T-helper 2 cell treated with Interferon-gamma antibody and Interleukin-4, amounts not matched to agents 5 μg/mL and 100 μg/mL, for 36 hours (primary cell): ENCODE measurements at regions not wholly inside any gene's neighbourhood (a gene's known extent, or its start where the extent isn't known, plus 50 kb on each side); places are given as distances from the start of the nearest gene placed in this dataset.
"Not testable (repeated sequence)": the region's sequence is repeated elsewhere in the genome, so short reads cannot be mapped to it uniquely, and the experiment has no call there.

ENCODE experiments used
- DNase-seq: peaks from one replicate; pipeline ENCODE4 v3.0.0; 2021; ENCODE audit warnings: low spot score
- H3K27ac Mint-ChIP-seq: one replicate; pipeline ENCODE4 v1.8.0; 2021; ENCODE audit warnings: mild to moderate bottlenecking, mixed read lengths
- H3K27me3 Mint-ChIP-seq: one replicate; pipeline ENCODE4 v1.8.0; 2021; ENCODE audit warnings: low read depth, mixed read lengths
- H3K36me3 Mint-ChIP-seq: one replicate; pipeline ENCODE4 v1.8.0; 2021; ENCODE audit warnings: low read depth, mixed read lengths
- H3K4me1 Mint-ChIP-seq: one replicate; pipeline ENCODE4 v1.8.0; 2021; ENCODE audit warnings: low read depth, mixed read lengths
- H3K4me3 Mint-ChIP-seq: one replicate; pipeline ENCODE4 v1.8.0; 2022; ENCODE audit warnings: mild to moderate bottlenecking, moderate library complexity, mixed read lengths
- H3K9me3 Mint-ChIP-seq: one replicate; pipeline ENCODE4 v1.8.0; 2021; ENCODE audit warnings: mixed read lengths

DNA sequence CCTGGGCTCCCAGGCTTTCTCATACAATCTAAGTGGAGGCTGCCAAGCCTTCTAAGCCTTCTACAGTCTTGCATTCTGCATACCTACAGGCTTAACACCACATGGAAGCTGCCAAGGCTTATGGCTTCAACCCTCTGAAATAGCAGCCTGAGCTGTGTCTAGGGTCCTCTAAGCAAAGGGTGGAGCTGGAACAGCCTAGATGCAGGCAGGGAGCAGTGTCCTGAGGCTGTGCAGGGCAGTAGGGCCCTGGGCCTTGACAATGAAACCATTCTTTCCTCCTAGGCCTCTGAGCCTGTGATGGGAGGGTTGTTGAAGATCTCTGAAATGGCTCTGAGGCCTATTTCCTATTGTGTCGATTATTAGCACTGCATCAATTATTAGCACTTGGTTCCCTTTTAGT is 150.9 kb upstream of the GRK3 start:
- Mint-ChIP-seq H3K4me1 (peaks cover 16% of the 10 kb centered on the region), H3K9me3 (no peaks in the 10 kb centered on the region), H3K27me3 (peaks cover 32% of the 10 kb centered on the region), H3K27ac (no peak overlapping the region), H3K36me3 (no peaks in the 10 kb centered on the region), H3K4me3 (no peak overlapping the region)
- DNase-seq, result no peak

GRCh38 chr22:25415731-25416130 is 148.7 kb upstream of the GRK3 start:
- Mint-ChIP-seq H3K4me1 (peaks cover 30% of the 10 kb centered on the region), H3K27me3 (peaks cover 50% of the 10 kb centered on the region)
- not testable (repeated sequence) for H3K36me3 Mint-ChIP-seq, DNase-seq, H3K9me3 Mint-ChIP-seq, H3K4me3 Mint-ChIP-seq, H3K27ac Mint-ChIP-seq

GRCh38 chr22:25417826-25418225 is 146.6 kb upstream of the GRK3 start:
- Mint-ChIP-seq H3K27me3 (peaks cover 64% of the 10 kb centered on the region), H3K4me1 (peaks cover 32% of the 10 kb centered on the region), H3K4me3 (peak overlapping the region; percentile 15)
- H3K36me3 Mint-ChIP-seq, H3K27ac Mint-ChIP-seq, DNase-seq, H3K9me3 Mint-ChIP-seq: not testable (repeated sequence)

DNA sequence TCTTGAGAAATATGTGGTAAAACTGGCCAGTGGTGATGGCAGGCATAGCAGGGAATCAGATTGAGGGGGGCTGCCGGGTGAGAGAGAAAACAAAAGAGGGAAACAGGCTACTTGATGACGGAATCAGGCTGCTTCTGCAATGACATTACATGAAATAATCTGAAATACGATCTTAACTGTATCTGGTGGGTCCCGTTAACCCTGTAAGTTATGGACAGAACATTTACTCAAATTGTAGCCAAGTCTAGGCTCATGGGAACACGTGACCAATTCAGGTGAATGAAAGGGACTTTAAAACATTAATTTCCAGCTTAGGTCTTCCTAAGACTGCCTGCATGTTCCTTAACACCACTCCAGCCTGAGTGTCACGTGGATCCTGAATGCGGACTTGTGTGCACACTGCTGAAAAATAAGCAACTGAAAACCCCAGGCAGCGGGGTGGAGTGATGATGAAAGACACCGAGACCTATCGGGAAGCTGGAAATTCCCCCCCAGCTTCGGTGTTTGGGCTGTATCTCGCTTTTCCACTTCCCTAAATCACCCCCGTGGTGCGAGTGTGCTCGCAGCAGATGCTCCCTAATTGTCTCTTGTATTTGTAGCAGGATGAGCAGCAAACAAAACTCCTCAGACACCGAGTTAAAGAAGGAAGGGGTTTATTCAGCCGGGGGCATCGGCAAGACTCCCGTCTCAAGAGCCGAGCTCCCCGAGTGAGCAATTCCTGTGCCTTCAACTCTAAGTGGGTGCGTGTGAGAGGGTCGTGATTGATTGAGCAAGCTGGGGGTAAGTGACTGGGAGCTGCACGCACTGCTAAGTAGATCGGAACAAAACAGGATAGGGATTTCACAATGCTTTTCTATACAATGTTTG is 145.0 kb upstream of the GRK3 start:
- peaks cover 76% of the 10 kb centered on the region for H3K27me3 Mint-ChIP-seq

GRCh38 chr22:25420114-25420441 is 144.4 kb upstream of the GRK3 start:
- peak overlapping the region; percentile 72 for H3K4me3 Mint-ChIP-seq
- H3K27me3 Mint-ChIP-seq, result peaks cover 75% of the 10 kb centered on the region
- H3K9me3 Mint-ChIP-seq, DNase-seq, H3K36me3 Mint-ChIP-seq, H3K27ac Mint-ChIP-seq: not testable (repeated sequence)
- peaks cover 32% of the 10 kb centered on the region for H3K4me1 Mint-ChIP-seq

More for the DNA sequence above, 145.0 kb upstream of the GRK3 start:
- H3K27ac Mint-ChIP-seq, result no peak overlapping the region
- no peak for DNase-seq
- no peaks in the 10 kb centered on the region for H3K9me3 Mint-ChIP-seq
- no peaks in the 10 kb centered on the region for H3K36me3 Mint-ChIP-seq
- peaks cover 32% of the 10 kb centered on the region for H3K4me1 Mint-ChIP-seq
- H3K4me3 Mint-ChIP-seq, result peak overlapping the region; percentile 72

- Mint-ChIP-seq H3K4me1 (peaks cover 28% of the 10 kb centered on the region), H3K4me3 (peak overlapping the region; percentile 72), H3K36me3 (no peaks in the 10 kb centered on the region), H3K27ac (no peak overlapping the region), H3K27me3 (peaks cover 71% of the 10 kb centered on the region), H3K9me3 (no peaks in the 10 kb centered on the region)
- no peak for DNase-seq
Observed at GRCh38 chr22:25420471-25420924, 144.0 kb upstream of the GRK3 start.

DNA sequence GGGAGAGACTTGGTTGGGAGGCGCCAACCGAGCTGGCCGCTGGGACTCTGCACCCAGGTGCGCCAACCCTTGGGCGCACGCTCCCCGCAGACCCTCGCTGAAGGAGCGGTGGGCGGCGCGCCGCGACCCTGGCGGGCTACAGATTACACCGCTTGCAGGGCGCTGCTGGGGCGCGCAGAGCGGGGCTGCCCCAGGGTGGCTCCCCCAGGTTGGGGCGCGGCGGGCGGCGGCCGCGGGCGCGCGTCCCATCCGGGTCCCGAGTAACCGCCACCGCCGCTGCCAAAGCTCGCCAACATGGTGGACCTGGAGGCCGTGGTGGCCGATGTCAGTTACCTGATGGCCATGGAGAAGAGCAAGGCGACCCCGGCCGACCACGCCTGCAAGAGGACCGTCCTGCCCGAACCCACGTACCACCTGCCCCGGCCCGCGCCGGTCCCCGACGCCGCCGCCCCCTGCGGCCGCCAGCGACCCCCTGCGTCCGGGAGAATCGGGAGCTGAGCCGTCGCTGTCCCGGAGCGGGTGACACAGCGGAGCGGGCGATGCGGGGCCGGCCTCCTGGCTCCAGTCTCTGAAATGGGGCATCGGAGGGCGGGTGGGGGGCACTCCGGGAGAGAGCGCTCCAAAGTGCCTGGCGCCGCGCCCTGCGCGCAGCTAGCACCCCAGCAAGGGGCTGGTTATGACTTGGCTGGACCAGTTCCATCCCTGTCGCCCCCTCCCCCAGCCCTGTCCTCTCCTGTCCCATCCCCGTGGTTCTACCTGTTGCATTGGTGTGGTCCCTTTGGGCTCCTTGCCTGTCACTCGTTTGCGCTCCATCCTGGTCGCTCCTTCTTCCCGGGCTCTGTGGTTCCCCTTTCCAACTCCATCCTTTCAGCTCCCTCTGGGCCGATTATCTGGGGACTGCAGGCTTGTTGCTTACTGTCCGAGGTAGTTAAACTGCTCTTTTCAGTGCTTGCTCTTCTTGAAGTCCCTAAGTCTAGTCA is 143.3 kb upstream of the GRK3 start:
- peaks cover 76% of the 10 kb centered on the region for H3K27me3 Mint-ChIP-seq
- peak overlapping the region; percentile 86 for H3K4me3 Mint-ChIP-seq
- no peaks in the 10 kb centered on the region for H3K9me3 Mint-ChIP-seq
- H3K4me1 Mint-ChIP-seq, result peaks cover 28% of the 10 kb centered on the region
- no peak for DNase-seq
- H3K36me3 Mint-ChIP-seq, result no peaks in the 10 kb centered on the region
- no peak overlapping the region for H3K27ac Mint-ChIP-seq

GRCh38 chr22:25426530-25427308 is 137.8 kb upstream of the GRK3 start:
- not testable (repeated sequence) for H3K27ac Mint-ChIP-seq, H3K9me3 Mint-ChIP-seq, DNase-seq, H3K4me1 Mint-ChIP-seq, H3K36me3 Mint-ChIP-seq, H3K4me3 Mint-ChIP-seq
- H3K27me3 Mint-ChIP-seq, result peaks cover 44% of the 10 kb centered on the region

DNA sequence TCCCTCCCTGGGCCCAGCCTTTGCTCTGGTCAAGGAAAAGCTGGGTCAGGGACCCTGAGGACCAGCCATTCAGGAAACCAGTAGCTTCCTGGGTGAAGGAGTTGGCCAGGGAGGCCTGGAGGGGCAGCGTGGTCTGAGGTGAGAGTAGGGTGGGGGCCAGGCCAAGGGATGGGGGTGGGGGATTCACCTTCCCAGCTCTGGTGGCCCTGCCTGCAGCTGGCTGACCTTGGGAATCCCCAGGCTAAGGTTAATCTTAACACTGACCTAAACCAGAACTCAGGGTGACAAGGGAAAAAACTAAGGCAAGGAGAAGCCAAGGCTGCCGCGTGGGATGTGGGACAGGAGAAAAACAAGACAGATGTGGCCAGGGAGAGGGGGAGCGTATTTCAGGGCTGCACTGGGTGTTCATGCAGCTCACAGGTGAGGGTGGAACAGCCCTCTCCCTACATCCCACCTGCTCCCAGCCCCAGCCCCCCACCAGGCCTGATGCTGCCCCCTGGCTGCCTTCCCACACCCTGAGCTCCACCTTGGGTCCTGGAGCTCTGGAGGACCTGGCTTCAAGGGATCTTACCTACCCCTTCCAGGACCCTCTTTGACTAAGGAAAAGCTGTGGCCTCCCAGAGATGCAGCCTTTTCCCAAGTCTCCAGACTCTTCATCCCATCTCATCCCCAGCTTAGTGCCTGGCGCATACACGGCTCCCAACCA is 132.7 kb upstream of the GRK3 start:
- not testable (repeated sequence) for H3K4me3 Mint-ChIP-seq, H3K27ac Mint-ChIP-seq, DNase-seq, H3K36me3 Mint-ChIP-seq, H3K4me1 Mint-ChIP-seq, H3K9me3 Mint-ChIP-seq
- peaks cover 13% of the 10 kb centered on the region for H3K27me3 Mint-ChIP-seq

- H3K27me3 Mint-ChIP-seq, H3K27ac Mint-ChIP-seq, DNase-seq: not testable (repeated sequence)
Observed at GRCh38 chr22:25433381-25433970, 131.0 kb upstream of the GRK3 start.

DNA sequence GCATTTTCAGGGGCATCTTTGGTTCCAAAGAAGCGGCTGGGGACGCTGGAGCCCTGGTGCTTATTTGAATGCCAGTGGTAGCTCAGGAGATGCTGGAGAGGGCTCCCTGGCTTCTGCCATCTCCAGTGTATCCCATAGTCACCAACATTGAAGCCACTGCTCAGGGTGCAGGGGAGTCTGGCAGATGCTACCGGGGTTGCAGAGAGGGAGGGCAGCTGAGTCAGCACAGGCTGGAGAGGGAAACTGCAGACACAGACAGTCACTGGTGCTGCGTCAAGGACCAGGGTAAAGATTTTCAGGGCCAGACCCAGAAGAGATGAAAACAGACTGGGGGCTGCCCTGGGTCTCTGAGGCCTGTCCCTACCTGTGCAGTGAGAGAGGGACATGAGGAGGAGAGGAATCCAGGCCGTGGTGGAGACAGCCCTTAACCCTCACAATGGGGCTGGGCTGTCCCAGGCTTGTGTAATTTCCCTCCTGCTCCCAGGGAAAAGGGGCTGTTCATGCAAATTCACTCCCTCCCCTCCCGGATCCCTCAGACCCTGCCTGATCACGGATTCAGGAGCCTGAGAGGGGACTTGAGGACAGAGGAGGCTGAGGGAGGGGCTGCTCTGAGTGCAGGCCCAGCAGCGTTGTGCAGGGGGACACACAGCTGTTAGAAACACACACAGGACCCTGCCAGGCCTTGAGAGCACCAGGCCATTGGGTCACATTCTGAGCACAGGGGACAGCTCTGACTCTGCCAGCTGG is 126.9 kb upstream of the GRK3 start:
- no peak overlapping the region for H3K4me3 Mint-ChIP-seq
- H3K27ac Mint-ChIP-seq, result no peak overlapping the region
- no peaks in the 10 kb centered on the region for H3K36me3 Mint-ChIP-seq
- H3K27me3 Mint-ChIP-seq, result peaks cover 8% of the 10 kb centered on the region
- no peaks in the 10 kb centered on the region for H3K9me3 Mint-ChIP-seq
- no peak for DNase-seq
- peaks cover 1% of the 10 kb centered on the region for H3K4me1 Mint-ChIP-seq

More at GRCh38 chr22:25433381-25433970, 131.0 kb upstream of the GRK3 start:
- H3K36me3 Mint-ChIP-seq, H3K4me3 Mint-ChIP-seq, H3K4me1 Mint-ChIP-seq, H3K9me3 Mint-ChIP-seq: not testable (repeated sequence)

GRCh38 chr22:25447067-25447685 is 117.3 kb upstream of the GRK3 start:
- H3K27me3 Mint-ChIP-seq, result no peaks in the 10 kb centered on the region
- peak overlapping the region; percentile 93 for H3K4me3 Mint-ChIP-seq
- H3K36me3 Mint-ChIP-seq, result peaks cover 19% of the 10 kb centered on the region
- peaks cover 25% of the 10 kb centered on the region for H3K4me1 Mint-ChIP-seq
- no peaks in the 10 kb centered on the region for H3K9me3 Mint-ChIP-seq
- no peak overlapping the region for H3K27ac Mint-ChIP-seq
- DNase-seq, result no peak
